ENCODE measurements at regions not wholly inside any gene's neighbourhood (a gene's known extent, or its start where the extent isn't known, plus 50 kb on each side); places are given as distances from the start of the nearest gene placed in this dataset.

GRCh38 chr18:22046473-22046872 lies 122.9 kb upstream of the GATA6 start:
- TF ChIP-seq TFCP2L1 (CRISPR knock-in tag; IDR thresholded peaks at IDR 0.05): no peak
- TF ChIP-seq, protein P1, sequence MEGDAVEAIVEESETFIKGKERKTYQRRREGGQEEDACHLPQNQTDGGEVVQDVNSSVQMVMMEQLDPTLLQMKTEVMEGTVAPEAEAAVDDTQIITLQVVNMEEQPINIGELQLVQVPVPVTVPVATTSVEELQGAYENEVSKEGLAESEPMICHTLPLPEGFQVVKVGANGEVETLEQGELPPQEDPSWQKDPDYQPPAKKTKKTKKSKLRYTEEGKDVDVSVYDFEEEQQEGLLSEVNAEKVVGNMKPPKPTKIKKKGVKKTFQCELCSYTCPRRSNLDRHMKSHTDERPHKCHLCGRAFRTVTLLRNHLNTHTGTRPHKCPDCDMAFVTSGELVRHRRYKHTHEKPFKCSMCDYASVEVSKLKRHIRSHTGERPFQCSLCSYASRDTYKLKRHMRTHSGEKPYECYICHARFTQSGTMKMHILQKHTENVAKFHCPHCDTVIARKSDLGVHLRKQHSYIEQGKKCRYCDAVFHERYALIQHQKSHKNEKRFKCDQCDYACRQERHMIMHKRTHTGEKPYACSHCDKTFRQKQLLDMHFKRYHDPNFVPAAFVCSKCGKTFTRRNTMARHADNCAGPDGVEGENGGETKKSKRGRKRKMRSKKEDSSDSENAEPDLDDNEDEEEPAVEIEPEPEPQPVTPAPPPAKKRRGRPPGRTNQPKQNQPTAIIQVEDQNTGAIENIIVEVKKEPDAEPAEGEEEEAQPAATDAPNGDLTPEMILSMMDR (IDR thresholded peaks at IDR 0.05): no peak
- TF ChIP-seq E2F6 (IDR thresholded peaks at IDR 0.05; ENCODE audit: borderline replicate concordance, low read depth): no peak
- Histone ChIP-seq H3K4me3 (no peak overlapping the region), H3K27ac (no peak overlapping the region), H3K4me1 (0 out of 3 replicates have a peak, but pooled peaks cover 4% of the 10 kb centered on the region), H3K4me2 (no peak overlapping the region), H3K9me3 (no peaks in the 10 kb centered on the region)
- ATAC-seq: no peak
- CTCF ChIA-PET: interaction anchor here (1.5 kb wide), 1 partner anchor 49 kb away, joined by 3 read pairs; no protein-coding TSS in a partner anchor
- POLR2A ChIA-PET: no interaction called here
- FAIRE-seq: no peak
- DNase-seq (ENCODE audit: low read depth in 1 of 2, low spot score in 1 of 2): no peak
- 90% methylated on average over 2 of the region's 2 CpGs for WGBS (ENCODE audit: missing lambda C conversion rate)

GRCh38 chr18:22047485-22047884 lies 121.9 kb upstream of the GATA6 start:
- ATAC-seq (no peak), FAIRE-seq (no peak), DNase-seq (ENCODE audit: low read depth in 1 of 2, low spot score in 1 of 2) (no peak)
- 0 out of 3 replicates have a peak, but pooled peaks cover 4% of the 10 kb centered on the region for H3K4me1 ChIP-seq
- H3K9me3 ChIP-seq: no peaks in the 10 kb centered on the region
- no peak overlapping the region for H3K4me3 ChIP-seq
- H3K27ac ChIP-seq: no peak overlapping the region
- CTCF ChIA-PET: interaction anchor here (0.6 kb wide), 1 partner anchor 10 kb away, joined by 3 read pairs; no protein-coding TSS in a partner anchor
- no peak for TF ChIP-seq CBX2 (IDR thresholded peaks at IDR 0.05; ENCODE audit: borderline replicate concordance, low read depth)
- TF ChIP-seq KDM1A (IDR thresholded peaks at IDR 0.05; ENCODE audit: low read depth): no peak
- no peak for TF ChIP-seq ELK1 (IDR thresholded peaks at IDR 0.05; ENCODE audit: low read depth, low read length)
- TF ChIP-seq, protein P1 (IDR thresholded peaks at IDR 0.05): no peak
- no peak for TF ChIP-seq CBX8 (IDR thresholded peaks at IDR 0.05)
- no peak for TF ChIP-seq PBX3 (IDR thresholded peaks at IDR 0.05)
- TF ChIP-seq RAD21 (conservative IDR thresholded peaks at IDR 0.05 in 1 of 2, IDR thresholded peaks at IDR 0.05 in 1 of 2): no peak
- no peak for TF ChIP-seq EHMT2 (IDR thresholded peaks at IDR 0.05; ENCODE audit: low read depth)
- TF ChIP-seq RARB (CRISPR knock-in tag; IDR thresholded peaks at IDR 0.05): no peak
- TF ChIP-seq FOSL2 (IDR thresholded peaks at IDR 0.05): no peak
- TF ChIP-seq FOSL2 (CRISPR knock-in tag; IDR thresholded peaks at IDR 0.05): no peak
- no peak for TF ChIP-seq CHD2 (IDR thresholded peaks at IDR 0.05; ENCODE audit: low read length, partially characterized antibody)
- no peak for TF ChIP-seq EP300 (IDR thresholded peaks at IDR 0.05)
- no peak for TF ChIP-seq SMC3 (IDR thresholded peaks at IDR 0.05)
- TF ChIP-seq HOXB5 (CRISPR knock-in tag; IDR thresholded peaks at IDR 0.05): no peak
- no peak for TF ChIP-seq RNF2 (IDR thresholded peaks at IDR 0.05; ENCODE audit: borderline replicate concordance, low read depth)
- TF ChIP-seq MAFK (IDR thresholded peaks at IDR 0.05; ENCODE audit: partially characterized antibody): no peak
- no peak for TF ChIP-seq ZSCAN20 (CRISPR knock-in tag; IDR thresholded peaks at IDR 0.05)
- TF ChIP-seq CHD4 (IDR thresholded peaks at IDR 0.05; ENCODE audit: borderline replicate concordance): no peak
- TF ChIP-seq ZC3H11A (IDR thresholded peaks at IDR 0.05): no peak
- TF ChIP-seq, protein P2, sequence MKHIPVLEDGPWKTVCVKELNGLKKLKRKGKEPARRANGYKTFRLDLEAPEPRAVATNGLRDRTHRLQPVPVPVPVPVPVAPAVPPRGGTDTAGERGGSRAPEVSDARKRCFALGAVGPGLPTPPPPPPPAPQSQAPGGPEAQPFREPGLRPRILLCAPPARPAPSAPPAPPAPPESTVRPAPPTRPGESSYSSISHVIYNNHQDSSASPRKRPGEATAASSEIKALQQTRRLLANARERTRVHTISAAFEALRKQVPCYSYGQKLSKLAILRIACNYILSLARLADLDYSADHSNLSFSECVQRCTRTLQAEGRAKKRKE (CRISPR knock-in tag; IDR thresholded peaks at IDR 0.05; ENCODE audit: low read depth): no peak
- H3K4me2 ChIP-seq: no peak overlapping the region
- 55% methylated on average over 3 of the region's 3 CpGs for WGBS (ENCODE audit: missing lambda C conversion rate)
- POLR2A ChIA-PET: no interaction called here

Data from A549 (cell line).